ENCODE measurements at regions not wholly inside any gene's neighbourhood (a gene's known extent, or its start where the extent isn't known, plus 50 kb on each side); places are given as distances from the start of the nearest gene placed in this dataset.

GRCh38 chr10:113219446-113219845, 269.4 kb downstream of the TCF7L2 start:
- DNase-seq = no peak

GRCh38 chr10:113221756-113222168, 271.7 kb downstream of the TCF7L2 start:
- DNase-seq = no peak

DNA sequence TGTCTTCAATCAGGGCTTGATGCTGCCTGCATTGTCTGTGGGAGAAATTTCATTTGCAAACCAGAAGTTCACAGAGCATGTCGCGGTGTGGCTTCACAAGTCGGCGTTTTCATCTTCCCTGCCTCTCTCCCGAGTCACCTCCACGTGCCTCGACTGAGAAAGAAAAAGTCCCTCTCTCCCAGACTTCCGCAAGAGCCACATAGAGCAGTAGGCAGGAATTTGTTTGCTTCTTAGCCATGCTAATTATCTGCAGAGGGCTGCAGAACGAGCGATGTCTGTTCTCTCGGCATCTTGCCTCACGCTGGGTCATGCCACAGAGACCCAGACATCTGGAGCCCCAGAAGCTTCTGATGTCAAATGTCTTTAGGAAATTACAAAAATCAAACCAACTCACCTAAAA, 272.2 kb downstream of the TCF7L2 start:
- no peak for DNase-seq

DNA sequence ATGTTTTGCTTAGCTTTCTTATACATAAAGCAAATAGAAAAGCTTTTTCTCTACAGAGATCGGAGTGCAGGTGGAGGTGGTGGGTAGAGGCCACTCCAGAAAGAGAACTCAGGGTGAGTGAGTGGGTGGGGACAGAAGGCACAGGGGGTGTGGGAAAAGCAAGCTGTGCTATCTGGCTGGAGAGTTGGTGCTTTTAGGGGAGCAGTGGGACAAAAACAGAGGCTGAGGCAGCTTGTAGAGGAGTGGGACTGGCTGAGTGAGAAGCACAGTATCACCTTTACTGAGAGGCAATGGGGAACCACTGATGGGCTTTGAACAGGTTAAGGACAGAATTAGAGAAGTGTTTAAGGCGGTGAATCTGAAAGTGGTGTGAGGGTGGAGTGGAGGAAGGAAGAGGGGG, 275.3 kb downstream of the TCF7L2 start:
- DNase-seq = no peak

DNA sequence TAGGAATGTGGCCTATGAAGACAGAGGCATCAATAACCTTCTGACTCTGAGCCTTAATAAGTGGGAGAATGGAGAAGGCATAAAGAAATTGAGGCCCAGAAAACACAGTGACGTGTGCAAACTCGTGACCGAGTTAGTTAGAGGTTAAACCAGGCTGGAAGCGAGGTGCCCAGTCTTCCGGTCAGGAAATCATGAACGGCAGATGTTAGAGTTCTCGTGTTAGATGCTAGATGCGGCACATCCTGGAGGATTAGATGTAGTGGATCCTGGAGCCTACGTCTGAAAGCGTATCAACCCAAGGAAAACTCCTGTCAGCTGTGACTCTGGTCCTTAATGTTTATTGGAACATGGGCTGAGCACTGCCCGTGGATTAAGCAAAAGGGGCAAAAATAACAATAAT, 275.9 kb downstream of the TCF7L2 start:
- no peak for DNase-seq

- no peak for DNase-seq
These were observed 276.4 kb downstream of the TCF7L2 start for GRCh38 chr10:113226399-113226798.

DNA sequence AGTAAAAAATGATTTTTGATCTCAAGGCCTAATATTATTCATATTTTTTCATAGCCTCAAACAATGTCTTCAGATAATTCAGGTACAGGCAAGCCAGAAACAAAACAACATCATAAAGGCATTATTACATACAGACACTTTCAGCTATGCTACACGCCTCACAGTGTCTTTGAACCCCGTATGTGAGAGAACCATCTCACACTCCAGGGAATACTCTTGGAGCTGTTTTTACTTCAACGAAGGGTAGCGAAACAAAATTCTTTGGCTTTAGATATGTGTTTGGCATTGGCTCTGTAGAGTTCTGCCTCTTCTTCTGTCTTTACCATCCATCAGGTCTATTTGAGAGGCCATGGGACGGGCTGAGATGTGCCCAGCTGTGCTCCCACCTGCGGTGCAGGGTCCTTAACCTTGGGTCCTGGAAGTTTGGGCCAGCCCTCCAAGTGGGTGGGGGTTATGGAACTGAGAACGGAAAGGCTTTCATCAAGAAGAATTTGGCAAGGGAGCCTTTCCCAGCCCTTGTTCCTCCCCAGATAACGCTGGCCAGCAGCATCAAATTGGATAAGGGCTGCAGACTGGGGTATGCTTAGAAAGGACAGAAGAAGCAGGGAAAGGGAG, 276.9 kb downstream of the TCF7L2 start:
- no peak for DNase-seq

DNA sequence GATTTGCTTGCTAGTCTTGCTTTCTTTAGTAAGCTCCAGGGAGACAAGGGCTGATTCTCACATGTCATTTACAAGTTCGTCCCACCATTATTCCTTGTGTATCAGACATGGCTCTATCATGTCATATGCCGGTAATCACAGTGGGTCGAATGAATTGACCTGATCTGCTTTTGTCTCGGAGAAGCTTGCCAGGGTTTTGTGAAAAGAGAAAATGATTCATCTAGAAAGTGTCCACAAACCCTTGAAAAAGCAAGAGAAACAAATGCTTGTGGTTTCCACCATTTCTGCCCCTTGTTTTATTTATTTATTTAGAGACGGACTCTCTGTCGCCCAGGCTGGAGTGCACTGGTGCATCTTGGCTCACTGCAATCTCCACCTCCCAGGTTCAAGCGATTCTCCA, 278.5 kb downstream of the TCF7L2 start:
- no peak for DNase-seq

DNA sequence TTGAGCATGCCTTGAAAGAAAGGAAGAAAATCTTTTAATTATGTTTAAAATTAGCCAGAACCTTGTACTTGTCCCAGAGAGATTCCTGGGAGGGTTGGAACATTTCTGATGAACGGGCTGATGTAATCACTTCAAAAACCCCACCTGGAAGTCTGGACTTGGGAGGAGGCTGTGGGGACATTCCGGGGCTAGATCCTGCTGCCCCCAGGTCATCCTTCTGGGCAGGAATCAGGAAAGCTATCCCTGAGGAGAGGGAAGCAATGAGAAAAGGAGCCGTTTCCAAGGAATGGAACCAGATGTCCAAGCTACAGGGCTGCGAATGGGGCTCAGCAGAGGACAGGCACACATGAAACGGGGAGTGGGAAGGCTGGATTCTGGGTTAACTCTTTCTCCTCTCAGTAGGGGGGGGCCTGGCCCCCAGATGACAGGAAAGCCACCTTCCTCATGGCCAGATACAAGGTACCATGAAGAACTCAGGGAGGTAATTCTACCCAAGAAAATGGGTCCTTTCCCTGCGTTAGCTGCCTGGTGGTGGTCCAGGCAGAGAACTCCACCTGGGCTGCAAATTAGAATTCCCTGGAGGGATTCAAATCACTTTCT, 280.1 kb downstream of the TCF7L2 start:
- no peak for DNase-seq

DNA sequence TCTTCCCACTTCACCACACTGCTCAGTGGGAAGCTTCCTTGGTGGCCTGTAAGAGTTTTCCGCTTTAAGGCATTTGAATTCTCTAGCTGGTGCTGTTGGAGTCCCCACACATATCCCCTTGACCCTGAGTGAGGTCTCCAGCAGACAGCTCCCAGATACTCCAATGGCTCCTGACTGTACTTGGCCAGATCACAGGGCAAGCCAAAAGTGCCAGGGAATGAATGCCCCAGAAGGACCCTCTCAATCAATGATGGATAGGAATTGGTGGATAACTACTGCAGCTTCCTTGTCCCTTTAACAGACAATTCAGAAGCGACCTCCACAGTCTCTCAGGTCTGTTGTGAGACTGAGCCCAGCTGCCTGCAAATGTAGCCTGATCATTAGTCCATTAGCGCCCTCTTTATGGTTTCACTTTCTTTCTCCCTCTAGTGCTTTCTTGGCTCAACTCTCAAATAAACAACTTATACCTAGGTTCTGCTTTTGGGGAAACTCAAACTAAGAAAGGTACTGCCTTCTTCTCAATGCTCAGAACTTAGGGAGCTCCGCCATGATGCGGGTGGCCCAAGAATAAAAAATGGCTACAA, 283.0 kb downstream of the TCF7L2 start:
- no peak for DNase-seq

DNA sequence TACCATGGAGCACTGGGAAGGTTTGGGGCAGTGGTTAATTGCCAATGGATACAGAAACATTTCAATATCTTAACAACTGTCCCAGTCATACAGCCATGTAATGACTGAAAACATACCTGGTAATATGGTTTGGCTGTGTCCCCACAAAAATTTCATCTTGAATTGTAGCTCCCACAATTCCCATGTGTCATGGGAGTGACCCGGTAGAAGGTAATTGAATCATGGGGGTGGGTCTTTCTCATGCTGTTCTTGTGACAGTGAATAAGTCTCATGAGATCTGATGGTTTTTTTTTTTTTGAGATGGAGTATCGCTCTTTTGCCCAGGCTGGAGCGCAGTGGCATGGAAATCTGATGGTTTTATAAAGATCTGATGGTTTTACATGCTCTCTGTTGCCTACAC, 284.4 kb downstream of the TCF7L2 start:
- DNase-seq = no peak

GRCh38 chr10:113235508-113235907, 285.5 kb downstream of the TCF7L2 start:
- no peak for DNase-seq

DNA sequence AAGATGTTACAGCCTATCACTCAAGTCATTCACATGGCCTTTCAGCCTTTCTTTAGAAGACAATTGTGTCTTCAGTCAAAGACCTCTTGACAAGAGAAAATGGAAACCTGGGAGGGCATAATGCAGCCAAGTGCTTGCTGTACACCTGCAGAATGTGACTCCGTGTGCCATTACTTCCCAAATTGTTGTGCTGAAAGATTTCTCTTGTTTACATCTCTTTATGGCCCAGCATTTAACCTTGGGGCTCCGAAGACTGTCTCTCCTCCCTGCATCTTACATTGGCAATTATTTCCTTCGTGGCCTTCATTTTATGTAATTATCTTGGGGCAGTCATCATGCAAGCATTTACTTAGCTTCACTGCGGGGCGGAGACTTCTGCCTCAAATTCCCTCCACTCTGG, 287.0 kb downstream of the TCF7L2 start:
- no peak for DNase-seq

GRCh38 chr10:113239566-113240350, 289.7 kb downstream of the TCF7L2 start:
- DNase-seq = no peak

DNA sequence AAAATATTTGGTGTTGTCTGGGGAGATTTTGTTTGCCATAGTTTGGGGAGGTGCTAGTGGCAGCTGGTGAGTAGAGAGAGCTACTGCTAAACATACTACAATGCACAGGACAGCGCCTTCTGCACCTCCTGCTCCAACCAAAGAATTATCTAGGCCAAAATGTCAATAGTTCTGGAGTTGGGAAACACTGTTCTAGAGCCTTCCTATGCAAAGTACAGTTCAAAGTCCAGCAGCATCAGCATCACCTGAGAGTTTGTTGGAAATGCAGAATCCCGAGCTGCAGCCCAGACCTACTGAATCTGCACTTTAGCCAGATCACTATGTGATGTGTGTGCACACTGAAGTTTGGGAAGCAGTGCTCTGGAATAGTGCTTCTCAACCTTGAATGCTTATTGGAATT, 290.7 kb downstream of the TCF7L2 start:
- no peak for DNase-seq

DNA sequence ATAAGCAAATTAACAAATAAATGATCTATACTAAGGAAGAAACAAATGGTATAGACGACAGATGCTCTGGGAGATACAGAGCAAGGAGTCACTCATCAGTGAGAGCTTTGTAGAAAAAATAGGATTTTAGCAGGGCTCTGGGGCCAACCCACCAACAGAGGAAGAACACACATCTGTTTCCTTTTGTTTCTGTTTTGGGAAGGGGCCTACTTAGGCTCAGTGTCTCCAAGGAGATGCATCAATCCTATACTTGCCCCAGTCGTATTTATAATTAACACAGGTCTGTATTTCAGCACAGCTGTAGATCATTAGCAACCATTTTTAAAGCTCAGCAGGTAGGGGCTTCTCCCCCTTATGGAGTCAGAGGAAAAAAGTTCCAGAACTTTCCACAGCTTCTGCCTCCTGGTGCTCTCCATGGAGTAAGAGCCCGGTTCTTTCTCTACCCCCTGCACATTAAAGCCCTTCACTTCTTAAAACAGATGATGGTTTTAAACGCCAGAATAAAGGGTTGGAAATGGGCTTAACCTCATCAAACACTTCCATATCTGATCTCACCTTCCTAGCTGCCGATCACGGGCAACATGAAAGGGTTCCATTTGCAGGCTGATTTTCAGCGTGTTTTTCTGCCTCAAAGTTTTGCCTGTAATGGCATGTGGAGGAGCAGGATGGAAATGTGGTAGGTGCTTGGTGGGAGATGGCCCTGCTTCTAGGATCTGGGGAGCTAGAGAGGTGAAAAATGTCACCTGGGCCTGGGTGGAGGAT, 291.7 kb downstream of the TCF7L2 start:
- DNase-seq = no peak

GRCh38 chr10:113243311-113243710, 293.3 kb downstream of the TCF7L2 start:
- no peak for DNase-seq

DNA sequence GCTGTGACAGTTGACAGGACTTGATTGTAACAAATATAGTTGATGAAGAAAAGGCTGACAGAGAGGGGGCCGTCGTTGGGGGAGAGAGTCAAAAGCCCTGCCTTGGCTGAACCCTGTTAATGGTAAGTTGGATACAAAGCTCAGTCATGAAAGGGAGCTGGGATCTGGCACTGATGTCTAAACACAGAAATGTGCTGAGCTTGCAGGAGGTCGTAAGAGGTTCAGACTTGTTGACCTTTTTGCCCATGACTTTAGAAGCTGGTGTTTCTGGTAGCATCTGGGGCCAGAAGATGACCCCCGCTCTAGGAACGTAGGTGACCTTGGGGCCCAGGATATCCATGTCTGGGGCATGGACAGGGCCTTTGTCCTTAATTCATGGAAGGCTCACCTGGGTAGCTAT, 294.7 kb downstream of the TCF7L2 start:
- DNase-seq = no peak

DNA sequence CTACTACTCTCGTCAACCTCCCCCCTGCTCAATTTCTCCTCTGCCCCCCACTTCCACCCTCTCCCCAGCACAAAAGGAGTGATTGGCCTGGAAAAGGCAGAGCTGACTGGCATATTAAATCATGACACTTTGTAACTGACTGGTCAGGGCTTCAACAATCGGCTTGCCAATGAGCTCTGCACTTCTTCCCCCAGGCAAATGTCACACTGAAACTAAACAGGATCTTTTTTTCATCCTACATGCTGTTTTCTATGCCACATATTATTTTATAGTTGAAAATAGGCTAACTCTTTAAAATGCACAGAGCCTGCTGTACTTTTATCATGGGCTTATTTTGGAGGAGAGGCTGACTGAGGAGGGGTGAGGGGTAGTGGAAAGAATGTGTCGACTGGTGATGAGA, 295.2 kb downstream of the TCF7L2 start:
- DNase-seq = no peak

GRCh38 chr10:113247050-113247449, 297.0 kb downstream of the TCF7L2 start:
- DNase-seq = no peak

GRCh38 chr10:113252650-113253618, 299.9 kb upstream of the HABP2 start:
- DNase-seq = no peak

Data from activated effector memory CD4-positive, alpha-beta T cell treated with Interleukin-2 at 50 U/mL for 16 hours (primary cell).